ENCODE measurements at regions not wholly inside any gene's neighbourhood (a gene's known extent, or its start where the extent isn't known, plus 50 kb on each side); places are given as distances from the start of the nearest gene placed in this dataset.

DNA sequence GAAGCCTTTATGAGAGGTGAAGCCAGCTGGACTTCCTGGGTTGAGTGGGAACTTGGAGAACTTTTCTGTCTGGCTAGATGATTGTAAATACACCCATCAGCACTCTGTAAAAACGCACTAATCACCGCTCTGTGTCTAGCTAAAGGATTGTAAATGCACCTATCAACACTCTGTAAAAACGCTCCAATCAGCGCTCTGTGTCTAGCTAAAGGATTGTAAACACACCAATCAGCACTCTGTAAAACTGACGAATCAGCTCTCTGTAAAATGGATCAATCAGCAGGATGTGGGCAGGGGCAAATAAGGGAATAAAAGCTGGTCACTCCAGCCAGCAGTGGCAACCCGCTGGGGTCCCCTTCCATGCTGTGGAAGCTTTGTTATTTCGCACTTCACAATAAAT lies 163.6 kb upstream of the SLC39A10 start:
- DNase-seq = no peak

DNA sequence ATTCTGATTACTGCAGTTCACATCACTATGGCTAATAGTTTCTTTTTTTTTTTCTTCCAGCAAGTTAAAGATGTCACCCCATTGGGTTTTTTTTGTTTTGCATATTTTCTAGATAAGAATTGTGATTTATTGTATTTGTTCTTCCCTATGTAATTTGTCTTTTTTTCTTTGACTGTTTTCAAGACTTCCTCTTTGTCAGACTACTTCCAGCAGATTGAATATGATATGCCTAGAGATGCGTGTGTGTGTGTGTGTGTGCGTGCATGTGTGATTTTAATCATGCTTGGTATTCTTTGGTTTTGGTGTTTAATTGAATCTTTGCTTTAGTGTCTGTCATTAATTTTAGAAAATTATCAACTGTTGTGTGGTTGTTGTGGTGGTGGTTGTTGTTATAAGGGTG lies 166.7 kb upstream of the SLC39A10 start:
- DNase-seq = no peak

DNA sequence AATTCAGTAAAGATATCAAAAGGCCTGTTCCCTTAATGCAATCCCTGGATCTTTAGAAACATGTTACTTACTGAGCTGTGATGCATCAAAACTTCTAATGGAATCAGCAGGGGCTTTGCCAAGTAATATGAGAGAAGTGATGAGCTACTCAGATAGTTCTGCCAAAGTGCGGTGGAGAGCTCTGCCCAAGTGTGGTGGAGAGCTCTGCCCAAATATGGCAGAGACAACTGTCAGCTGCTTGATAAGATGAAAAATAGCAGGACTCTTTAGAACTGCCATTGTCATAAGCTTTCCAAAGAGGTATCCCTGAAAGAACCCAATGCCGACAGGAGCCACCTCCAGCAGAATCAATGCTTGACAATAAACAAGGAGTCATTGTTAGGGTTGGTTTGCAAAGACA lies 167.9 kb upstream of the SLC39A10 start:
- no peak for DNase-seq

DNA sequence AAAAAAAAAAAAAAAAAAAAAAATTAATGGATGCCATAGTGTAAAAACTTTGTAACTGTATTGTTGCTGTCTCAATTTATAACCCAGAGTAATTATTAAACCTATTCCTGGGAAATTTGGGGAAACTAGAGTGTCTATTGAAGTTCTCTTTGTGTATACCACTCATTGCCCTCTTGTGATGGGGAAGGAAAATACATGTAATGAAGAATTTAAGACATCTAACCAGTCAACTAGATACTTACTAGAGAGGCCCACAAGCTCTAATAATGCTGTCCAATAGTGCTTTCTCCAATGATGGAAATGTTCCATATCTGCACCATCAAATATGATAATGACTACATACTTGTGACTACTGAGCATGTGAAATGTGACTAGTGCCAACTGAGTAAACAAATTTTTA lies 168.5 kb upstream of the SLC39A10 start:
- no peak for DNase-seq

DNA sequence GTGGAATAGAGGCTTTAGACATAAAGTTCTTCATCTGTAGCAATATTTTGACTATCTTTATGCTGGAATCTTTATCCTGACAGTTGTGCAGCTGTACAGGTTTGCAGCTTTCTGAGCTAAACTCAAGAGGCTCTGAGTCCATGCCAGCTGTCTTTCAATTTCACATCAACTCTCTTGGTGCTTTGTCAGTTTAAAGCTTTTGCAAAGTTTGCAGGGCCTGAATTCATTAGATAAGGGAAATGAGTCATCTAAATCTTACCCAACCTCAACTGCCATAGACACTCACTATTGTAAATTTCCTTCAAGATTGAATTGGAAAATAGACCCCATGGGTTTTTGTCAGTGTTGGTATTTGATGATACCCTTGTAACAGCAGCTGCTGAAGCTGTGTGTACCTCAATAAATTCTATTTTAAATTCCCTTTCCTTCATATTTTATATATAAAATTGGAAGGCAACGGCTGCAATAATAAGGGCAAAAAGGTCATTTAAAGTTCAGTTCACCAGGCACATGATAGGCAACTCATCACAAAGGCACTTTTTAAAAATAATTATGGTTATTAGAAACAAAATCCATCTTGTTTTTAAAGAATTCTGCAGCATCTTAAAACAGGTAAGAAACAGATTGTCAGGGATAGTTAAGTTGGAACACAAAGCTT lies 169.9 kb upstream of the SLC39A10 start:
- no peak for DNase-seq

DNA sequence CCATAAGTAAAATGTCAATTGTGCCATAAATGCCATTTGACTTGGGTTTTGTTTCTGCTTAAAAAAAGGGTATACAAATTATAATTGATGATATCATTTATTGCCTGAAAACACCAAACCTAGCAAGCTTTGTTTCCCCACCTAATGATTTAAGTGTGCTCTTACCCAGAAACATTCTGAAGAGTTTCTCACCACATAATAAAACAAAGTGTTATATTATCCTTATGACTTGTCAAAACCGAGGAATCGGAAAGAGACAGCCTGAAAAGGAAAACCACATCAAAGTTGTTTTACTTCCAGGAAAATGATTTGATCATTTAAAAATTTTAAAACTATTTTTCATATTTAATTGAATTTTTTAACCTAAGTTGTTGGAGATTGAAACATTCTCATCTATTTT lies 170.5 kb upstream of the SLC39A10 start:
- DNase-seq = no peak

DNA sequence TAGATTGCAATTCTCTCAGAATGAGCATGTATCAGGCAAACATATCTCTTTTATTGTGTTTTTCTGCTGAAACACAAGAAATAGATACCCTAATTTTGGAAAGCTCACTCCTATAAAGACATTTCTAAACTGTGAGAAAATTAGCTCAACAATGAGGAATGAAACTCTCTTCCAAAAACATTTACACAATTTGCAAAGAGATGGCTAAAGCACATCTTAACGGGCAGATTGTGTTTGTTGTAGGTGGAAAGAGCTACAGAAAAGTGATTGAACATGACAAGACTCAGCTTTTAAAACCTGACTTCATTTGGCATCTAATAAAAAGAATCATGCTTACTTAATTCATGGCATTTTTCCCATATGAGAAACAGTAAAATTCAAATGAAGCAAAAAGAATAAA lies 175.0 kb upstream of the SLC39A10 start:
- no peak for DNase-seq

DNA sequence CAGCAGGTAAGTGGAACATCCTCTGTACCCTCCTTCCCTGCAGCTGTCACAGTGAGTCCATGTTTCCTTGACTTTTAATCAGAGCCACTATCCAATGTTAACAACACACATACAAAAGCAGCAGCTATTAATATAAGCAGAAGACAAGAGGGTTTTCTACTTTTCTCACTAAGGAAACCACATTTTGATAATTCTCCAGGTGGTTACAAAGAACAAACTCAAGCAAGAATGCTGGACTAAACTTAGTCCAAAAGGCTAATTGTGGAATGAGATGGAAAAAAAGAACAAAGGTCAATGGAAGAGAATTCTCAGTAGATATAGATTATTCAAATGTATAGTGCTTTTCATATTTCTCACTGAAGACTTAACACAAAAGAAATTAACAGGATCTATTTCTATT lies 176.9 kb upstream of the SLC39A10 start:
- no peak for DNase-seq

DNA sequence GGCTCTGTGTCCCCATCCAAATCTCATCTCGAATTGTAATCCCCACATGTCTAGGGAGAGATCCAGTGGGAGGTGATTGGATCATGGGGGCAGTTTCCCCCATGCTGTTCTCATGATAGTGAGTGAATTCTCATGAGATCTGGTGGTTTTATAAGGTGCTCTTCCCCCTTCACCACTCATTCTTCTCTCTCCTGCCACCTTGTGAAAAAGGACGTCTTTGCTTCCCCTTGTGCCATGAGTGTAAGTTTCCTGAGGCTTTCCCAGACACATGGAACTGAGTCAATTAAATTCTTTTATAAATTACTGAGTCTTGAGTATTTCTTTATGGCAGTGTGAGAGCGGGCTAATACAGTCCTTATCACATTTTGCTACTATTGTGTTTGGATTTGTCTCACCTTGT lies 177.6 kb upstream of the SLC39A10 start:
- no peak for DNase-seq

DNA sequence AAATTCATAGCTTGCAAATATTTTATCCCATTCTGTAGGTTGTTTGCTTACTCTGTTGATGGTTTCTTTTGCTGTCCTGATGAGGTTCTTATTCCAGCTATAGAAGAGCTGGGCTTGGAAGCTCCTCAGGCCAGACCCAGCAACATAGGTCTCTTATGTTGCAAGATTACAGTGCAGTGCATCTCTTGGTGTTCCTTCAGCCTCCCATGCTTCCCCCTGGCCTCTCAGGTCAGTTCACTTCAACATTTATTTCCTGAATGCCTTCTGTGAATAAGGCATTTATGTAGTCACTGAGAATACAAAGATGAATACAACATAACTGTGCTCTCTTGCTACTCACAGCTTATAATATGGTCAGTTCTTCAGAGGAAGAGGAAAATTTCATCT lies 179.0 kb upstream of the SLC39A10 start:
- no peak for DNase-seq

DNA sequence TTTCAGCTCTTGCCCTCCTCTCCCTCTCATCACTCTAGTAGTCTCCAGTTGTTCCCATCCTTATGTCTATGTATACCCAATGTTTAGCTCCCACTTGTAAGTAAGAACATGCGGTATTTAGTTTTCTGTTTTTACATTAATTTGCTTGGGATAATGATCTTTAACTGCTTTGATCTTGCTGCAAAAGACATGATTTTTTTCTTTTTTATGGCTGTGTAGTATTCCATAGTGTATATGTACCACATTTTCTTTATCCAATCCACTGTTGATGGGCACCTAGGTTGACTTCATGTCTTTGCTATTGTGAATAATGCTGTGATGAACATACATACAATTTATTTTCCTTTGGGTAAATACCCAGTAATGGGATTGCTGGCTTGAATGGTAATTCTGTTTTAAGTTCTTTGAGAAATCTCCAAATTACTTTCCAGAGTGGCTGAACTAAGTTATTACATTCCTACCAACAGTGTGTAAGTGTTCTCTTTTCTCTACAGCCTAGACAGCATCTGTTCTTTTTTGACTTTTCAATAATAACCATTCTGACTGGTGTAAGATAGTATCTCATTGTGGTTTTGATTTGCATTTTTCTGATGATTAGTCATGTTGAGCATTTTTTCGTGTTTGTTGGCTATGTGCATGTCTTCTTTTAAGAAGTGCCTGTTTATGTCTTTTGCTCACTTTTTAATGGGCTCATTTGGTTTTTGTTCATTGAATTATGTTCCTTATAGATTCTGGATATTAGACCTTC lies 179.6 kb upstream of the SLC39A10 start:
- no peak for DNase-seq

DNA sequence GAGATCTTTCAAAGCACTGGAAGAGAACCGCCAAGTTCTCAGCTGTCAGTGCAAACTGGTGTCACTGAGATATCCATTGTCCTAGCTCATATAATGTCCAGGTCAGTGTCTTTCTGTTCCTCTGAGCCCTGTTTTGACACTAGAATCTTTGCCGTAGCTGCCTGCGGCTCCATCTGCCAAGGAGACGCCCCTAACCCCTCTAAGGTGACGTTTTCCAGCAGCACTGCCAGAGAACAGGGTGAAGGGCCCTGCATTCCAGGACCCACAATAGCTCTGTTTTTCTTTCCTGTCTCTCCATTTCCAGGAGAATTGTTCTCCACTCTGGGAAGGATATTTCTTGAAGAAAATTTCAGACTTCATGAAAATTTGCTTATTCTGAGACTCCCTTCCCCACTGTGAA lies 181.7 kb upstream of the SLC39A10 start:
- DNase-seq = no peak

DNA sequence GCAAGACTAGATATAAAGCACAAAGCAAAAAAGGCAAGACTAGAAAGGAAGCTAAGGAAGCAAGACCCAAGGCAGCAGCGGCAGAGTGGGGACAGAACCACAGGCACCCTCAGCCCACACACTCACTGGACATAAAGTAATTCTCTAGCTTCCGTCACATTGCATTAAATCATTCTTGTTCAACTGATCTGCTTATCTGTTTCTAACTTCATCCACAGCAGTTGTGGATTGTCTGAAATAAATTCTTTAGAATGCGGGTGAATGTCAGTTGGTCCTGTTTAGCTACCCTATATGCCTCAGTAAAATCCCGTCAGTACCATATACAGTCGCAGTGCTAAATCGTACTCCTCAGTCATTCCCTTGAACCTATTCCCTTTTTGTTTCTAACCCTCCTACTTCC lies 183.2 kb upstream of the SLC39A10 start:
- no peak for DNase-seq

DNA sequence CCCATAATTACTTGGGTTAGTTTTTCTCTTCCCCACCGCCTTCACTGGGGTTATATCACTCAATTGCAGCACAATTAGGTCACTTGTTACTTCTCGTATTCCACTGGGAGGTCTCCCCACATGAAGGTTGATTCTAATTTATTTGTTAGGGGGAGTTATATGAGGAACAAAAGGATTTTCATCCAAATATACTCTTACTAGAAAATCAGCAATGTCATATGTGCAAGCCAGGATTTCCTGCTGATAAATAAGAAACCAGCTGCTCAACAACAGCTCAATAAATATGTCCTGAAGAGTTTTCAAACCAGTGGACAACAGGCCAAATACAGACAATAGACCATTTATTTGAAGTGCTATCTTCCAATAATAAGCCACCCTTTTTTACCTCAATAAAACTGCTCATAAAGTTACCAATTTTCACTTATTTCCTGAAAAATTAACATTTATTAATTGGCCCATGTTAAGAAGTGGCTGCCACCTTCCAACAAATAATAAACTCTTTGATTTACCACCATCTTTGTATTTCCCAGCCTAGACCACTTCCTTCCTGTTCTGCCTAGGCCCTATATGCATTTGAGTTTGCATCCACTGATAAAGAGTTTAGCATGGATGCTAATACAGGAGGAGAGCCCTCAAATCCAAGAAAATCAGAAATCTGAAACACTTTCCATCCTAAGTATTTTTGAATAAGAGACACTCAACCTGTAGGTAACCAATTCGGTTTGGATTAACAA lies 184.4 kb upstream of the SLC39A10 start:
- DNase-seq = no peak

DNA sequence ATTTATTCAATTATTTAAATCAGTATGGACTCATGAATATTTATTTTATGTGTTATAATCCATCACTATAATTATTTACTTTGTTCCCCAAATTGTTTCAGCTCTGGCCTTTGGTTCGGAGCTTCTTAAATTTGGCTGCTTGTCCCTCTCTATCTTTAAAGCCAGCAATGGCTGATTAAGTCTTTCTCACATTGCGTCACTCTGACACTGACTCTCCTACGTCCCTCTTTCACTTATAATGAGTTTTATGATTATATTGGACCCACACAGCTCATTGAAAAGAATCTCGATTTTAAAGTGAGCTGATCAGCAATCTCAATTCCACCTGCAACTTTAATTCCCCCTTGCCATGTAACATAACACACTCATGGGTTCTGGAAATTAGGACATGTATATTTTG lies 185.2 kb upstream of the SLC39A10 start:
- no peak for DNase-seq

DNA sequence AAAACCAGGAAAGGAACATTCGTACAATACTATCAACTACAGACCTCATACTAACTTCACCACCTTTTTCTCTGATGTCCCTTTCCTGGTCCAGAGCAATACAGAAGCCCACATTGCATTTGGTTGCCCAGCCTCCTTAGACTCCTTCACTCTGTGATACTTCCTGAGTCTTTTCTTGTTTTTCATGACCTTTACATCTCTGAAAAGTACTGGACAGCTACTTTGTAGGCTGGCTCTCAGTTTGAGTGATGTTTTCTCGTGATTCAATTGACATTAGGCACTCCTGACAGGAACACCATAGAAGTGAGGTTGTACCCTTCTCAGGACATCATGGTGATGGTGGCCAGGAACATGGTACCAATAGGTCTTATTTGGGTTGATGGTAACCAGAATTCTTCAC lies 185.9 kb upstream of the SLC39A10 start:
- no peak for DNase-seq

DNA sequence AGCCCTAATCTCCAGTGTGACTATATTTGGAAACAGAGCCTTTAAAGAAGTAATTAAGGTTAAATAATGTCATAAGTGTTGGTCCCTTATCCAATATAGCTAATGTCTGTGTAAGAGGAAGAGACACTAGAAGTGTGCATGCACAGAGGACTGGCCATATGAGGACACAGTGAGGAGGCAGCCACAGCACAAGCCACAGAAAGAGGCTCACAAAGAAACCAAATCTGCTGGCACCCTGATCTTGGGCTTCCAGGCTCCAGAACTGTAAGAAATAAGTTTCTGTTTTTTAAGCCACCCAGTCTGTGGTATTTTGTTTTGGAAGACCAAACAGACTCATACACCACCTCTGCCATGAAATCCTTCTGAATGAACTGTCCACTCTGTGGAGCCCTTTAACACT lies 186.4 kb upstream of the SLC39A10 start:
- DNase-seq = no peak

DNA sequence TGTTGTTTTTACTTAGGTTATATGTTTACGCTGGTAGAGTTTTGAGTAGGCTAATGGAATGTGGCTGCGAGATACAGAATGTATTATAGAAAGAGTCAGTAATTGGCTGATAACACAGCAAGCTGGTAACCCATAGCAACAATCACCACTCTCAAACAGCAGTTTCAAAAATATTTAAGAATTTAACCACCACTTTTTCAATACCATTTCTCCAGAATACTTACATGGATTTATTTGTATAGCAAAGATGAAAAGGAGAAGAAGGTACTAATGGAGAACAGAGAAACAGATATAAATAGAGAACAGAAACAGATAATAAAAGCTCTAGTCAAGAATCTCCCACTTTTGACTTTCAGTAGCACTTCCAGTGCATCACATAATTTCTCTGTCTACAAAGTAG lies 188.3 kb upstream of the SLC39A10 start:
- no peak for DNase-seq

DNA sequence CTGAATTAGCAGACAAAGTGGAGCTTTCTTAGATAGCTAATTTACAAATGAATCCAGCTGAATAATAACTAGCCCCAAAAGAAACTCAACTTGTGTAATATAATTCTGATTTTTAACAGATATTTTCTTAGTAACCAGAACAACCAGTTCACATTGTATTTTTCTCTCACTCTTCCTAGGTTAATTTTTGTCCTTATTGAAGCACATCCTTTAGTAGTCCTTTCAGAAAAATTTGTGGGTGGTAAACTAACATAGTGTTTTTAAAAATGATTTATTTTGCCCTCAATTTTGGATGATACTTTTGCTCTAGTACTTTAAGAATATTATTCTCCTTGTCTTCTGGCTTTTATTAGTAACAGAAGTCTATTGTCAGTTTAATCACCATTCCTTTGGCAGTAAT lies 190.6 kb upstream of the SLC39A10 start:
- no peak for DNase-seq

DNA sequence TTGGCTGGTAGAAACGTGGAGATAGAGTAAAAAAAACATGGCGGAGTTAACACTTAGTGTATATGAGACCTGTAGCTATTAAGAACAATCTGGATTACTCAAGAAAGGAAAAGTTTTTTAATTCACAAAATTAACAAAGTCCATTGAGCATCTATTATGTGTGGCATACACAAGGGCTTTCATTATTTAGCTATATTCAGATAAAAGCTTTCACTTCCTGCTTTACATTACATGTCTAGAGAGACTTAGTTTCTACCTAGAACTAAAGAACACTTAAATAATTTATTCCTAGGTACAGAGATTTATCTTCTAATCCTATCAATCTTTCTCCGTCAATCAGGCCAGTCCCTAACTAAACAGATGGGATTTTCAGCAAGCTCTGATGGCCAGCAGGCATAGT lies 196.0 kb upstream of the SLC39A10 start:
- no peak for DNase-seq

DNA sequence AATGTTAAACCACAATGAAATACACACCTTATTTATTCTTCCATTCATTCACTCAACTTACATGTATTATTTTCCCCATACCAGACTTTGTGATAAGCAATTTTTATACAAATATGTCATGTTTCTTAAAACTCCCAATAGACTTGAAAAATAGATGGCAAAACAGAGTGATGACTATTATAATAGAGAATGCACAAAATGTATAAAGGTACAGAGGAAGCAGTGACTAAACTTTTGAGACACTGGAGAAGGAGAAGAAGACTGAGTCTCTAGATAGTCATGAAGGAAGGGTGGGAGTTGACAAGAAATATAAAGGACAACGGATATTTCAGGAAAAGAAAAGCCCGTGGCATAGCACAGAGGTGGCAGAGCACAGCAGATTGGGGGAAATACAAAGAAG lies 198.1 kb upstream of the SLC39A10 start:
- no peak for DNase-seq

DNA sequence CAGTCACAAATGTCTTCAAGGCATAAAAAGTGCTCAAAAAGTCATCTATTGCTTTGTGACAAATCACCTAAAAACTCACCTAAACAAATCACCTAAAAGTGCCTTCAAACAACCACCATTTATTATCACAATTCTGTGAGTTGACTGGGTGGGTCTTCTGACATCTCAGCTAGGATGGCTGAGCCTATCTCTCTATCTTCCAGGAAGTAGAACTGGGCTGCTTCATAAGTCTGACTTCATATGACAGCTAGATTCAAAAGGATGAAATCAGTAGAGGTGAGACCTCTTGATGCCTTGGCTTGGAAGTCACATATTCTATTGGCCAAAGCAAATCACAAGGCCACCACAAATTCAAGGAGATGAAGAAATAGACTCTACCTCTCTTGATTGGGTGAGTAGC lies 199.2 kb upstream of the SLC39A10 start:
- DNase-seq = no peak

DNA sequence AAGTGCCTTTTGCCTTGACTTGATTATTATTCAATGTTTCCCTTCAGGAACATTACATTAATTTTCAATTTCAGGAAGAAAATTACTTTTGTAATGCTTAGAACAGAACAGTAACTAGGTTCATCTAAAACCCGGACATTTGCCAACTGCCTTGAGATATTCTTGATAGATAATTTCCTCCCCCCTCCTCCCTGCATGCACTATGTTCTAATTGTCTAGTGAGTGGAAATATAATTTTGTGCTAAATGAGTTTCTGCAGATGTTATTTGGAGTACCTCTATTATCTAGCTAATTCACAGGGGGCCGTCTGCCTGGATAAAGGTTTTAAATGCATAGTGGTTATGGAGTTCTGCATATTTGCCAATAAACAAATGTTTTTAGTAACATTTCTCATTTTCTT lies 200.3 kb upstream of the SLC39A10 start:
- DNase-seq = no peak

DNA sequence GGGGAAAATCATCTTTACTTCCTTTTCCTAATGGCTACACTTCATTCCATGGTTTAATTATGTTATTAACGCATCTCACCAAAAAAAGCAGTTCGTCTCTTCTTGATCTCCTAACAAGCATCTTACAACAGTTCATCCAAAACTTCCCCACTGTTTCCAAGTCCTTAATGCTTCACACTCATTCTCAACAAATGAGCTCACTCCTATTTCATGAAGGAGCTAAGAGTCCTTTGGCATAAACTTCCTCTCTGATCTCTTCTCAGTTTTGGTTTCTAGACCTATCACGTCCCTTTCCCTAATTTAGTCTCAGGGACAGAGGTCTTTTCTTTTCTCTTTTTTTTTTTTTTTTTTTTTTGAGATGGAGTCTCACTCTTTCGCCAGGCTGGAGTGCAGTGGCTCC lies 205.9 kb upstream of the SLC39A10 start:
- no peak for DNase-seq

All from activated CD8-positive, alpha-beta memory T cell treated with anti-CD3 and anti-CD28 coated beads for 24 hours (primary cell).